Upper lobe of left lung (tissue), 6 donors: ENCODE measurements at regions not wholly inside any gene's neighbourhood (a gene's known extent, or its start where the extent isn't known, plus 50 kb on each side); places are given as distances from the start of the nearest gene placed in this dataset.

Experiments used
- ATAC-seq, 2 donors: fragments of 200-7000 bp; cut with Tn5 transposase; one replicate each; pipeline ENCODE4 v1.9.1; 2022; ENCODE audit warnings: mild to moderate bottlenecking in 2 of 2, moderate library complexity in 2 of 2; ENCODE audit not compliant: low FRiP score in 2 of 2
- DNase-seq, 2 donors: peaks; one replicate each; pipeline ENCODE4 v3.0.0-alpha.2; 2019 to 2020
- H3K27ac ChIP-seq, 4 donors: fragments of 200-600 bp; sonication (generic); one replicate each; pipeline ENCODE4 v1.5.1; 2016 to 2019
- H3K27me3 ChIP-seq, 4 donors: fragments of 200-600 bp; sonication (generic); one replicate each; pipeline ENCODE4 v1.5.1; 2017 to 2019
- H3K36me3 ChIP-seq, 4 donors: fragments of 200-600 bp; sonication (generic); one replicate each; pipeline ENCODE4 v1.5.1; 2016 to 2019
- H3K4me1 ChIP-seq, 4 donors: fragments of 200-600 bp; sonication (generic); one replicate each; pipeline ENCODE4 v1.5.1; 2018 to 2019
- H3K4me3 ChIP-seq, 4 donors: fragments of 200-600 bp; sonication (generic); one replicate each; pipeline ENCODE4 v1.5.1; 2017 to 2019; ENCODE audit warnings: mild to moderate bottlenecking in 2 of 4, moderate library complexity in 1 of 4
- H3K9me3 ChIP-seq, 4 donors: fragments of 200-600 bp; sonication (generic); one replicate each; pipeline ENCODE4 v1.5.1; 2018 to 2019
- EP300 ChIP-seq, 4 donors: sonication (generic); formaldehyde crosslinking; IDR thresholded peaks; one replicate each; pipeline ENCODE4 v1.5.1; 2017; ENCODE audit warnings: antibody characterized with exemption in 4 of 4, control low read depth in 2 of 4
- POLR2A ChIP-seq, 4 donors: fragments of 450-650 bp; IDR thresholded peaks; one replicate each; pipeline ENCODE4 v1.5.1; 2016 to 2017; ENCODE audit warnings: antibody characterized with exemption in 4 of 4, mild to moderate bottlenecking in 2 of 4
- POLR2AphosphoS5 ChIP-seq, 2 donors: sonication (generic); formaldehyde crosslinking; IDR thresholded peaks; one replicate each; pipeline ENCODE4 v1.5.1; 2017; ENCODE audit warnings: antibody characterized with exemption in 2 of 2
- WGBS, 2 donors: methylation state at CpG; one replicate each; pipeline ENCODE4 v1.1.5; 2017 to 2018; 5-methylcytosine and 5-hydroxymethylcytosine counted together
- TF ChIP-seq, protein P1 (sequence below), 6 experiments: fragments of 450-650 bp in 4 of 6; fragments of 200-600 bp in 2 of 6; sonication (generic) in 2 of 6; IDR thresholded peaks; one replicate each; pipeline ENCODE4 v1.5.1; 2016 to 2019; ENCODE audit warnings: antibody characterized with exemption in 6 of 6
- donor health status: DM: no; HTN: no; CAD: no; lungs with moderate emphysema.
- donor health status: DM: no; HTN: yes; CAD: no; lungs with severe emphysema.

DNA sequence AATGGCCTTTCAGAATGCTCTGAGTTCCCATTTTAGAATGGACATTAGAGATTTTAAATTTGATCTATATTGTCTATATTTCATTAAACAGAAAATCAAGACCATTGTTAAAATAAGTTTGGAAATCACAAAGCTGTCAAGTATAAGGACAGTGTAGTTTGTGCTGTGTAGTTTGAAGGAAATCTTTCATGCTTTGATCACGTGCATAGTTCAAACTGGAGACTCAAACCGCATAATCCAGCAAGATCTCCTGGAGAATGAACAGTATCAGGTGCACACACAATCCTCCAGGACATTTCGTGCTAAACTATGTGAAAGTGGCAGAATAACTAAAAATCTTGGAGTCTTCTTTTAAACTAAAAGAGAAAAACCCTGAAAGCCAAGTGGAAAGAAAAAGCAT is 60.8 kb upstream of the TBXT start:
- H3K9me3 ChIP-seq = no peaks in the 10 kb centered on the region
- DNase-seq (no peak), ATAC-seq (no peak)
- no peak overlapping the region for H3K27ac ChIP-seq
- no peak overlapping the region for H3K4me3 ChIP-seq
- 83 to 84% methylated on average over 3 of the region's 3 CpGs for WGBS, 2 donors
- H3K36me3 ChIP-seq = no peaks in the 10 kb centered on the region
- TF ChIP-seq POLR2A (IDR thresholded peaks at IDR 0.05) = no peak
- TF ChIP-seq EP300 (IDR thresholded peaks at IDR 0.05) = no peak
- TF ChIP-seq, protein P1, sequence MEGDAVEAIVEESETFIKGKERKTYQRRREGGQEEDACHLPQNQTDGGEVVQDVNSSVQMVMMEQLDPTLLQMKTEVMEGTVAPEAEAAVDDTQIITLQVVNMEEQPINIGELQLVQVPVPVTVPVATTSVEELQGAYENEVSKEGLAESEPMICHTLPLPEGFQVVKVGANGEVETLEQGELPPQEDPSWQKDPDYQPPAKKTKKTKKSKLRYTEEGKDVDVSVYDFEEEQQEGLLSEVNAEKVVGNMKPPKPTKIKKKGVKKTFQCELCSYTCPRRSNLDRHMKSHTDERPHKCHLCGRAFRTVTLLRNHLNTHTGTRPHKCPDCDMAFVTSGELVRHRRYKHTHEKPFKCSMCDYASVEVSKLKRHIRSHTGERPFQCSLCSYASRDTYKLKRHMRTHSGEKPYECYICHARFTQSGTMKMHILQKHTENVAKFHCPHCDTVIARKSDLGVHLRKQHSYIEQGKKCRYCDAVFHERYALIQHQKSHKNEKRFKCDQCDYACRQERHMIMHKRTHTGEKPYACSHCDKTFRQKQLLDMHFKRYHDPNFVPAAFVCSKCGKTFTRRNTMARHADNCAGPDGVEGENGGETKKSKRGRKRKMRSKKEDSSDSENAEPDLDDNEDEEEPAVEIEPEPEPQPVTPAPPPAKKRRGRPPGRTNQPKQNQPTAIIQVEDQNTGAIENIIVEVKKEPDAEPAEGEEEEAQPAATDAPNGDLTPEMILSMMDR (IDR thresholded peaks at IDR 0.05) = no peak
- TF ChIP-seq POLR2AphosphoS5 (IDR thresholded peaks at IDR 0.05) = no peak
- no peaks in the 10 kb centered on the region for H3K4me1 ChIP-seq
- no peaks in the 10 kb centered on the region for H3K27me3 ChIP-seq

GRCh38 chr6:166223079-166223478 is 55.4 kb upstream of the TBXT start:
- 31 to 44% methylated on average over 3 of the region's 3 CpGs for WGBS, 2 donors
- H3K27me3 ChIP-seq = no peaks in the 10 kb centered on the region

DNA sequence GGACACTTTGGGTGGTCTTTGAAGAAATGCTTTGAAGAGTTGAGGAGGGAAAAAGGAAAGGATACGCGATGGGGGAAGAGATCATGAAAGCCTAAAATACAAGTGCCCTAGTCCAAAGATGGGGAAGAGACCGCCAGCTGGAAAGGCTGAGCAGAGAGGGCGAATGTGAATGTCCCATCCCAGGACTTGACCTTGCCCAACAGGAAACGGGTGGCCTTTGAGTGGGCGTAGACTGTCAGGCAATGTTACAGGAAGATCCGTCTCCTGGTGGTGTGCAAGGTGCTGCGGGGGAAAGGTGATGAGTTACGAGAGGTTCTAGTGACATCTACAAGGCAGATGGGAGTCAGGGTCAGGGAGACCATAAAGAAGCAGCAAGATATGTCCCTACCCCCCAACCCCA is 55.0 kb upstream of the TBXT start:
- ATAC-seq = no peak
- no peaks in the 10 kb centered on the region for H3K36me3 ChIP-seq
- H3K9me3 ChIP-seq = no peaks in the 10 kb centered on the region
- no peak overlapping the region for H3K4me3 ChIP-seq
- no peaks in the 10 kb centered on the region for H3K4me1 ChIP-seq
- 57 to 69% methylated on average over 9 of the region's 9 CpGs for WGBS, 2 donors
- no peak for DNase-seq
- H3K27ac ChIP-seq = no peak overlapping the region
- no peaks in the 10 kb centered on the region for H3K27me3 ChIP-seq
- TF ChIP-seq, protein P1 (IDR thresholded peaks at IDR 0.05) = no peak
- no peak for TF ChIP-seq POLR2AphosphoS5 (IDR thresholded peaks at IDR 0.05)
- no peak for TF ChIP-seq POLR2A (IDR thresholded peaks at IDR 0.05)
- TF ChIP-seq EP300 (IDR thresholded peaks at IDR 0.05) = no peak

More at GRCh38 chr6:166223079-166223478, 55.4 kb upstream of the TBXT start:
- TF ChIP-seq, protein P1 (IDR thresholded peaks at IDR 0.05) = no peak
- TF ChIP-seq POLR2AphosphoS5 (IDR thresholded peaks at IDR 0.05) (no peak), POLR2A (IDR thresholded peaks at IDR 0.05) (no peak), EP300 (IDR thresholded peaks at IDR 0.05) (no peak)
- DNase-seq (no peak), ATAC-seq (no peak)
- H3K36me3 ChIP-seq = no peaks in the 10 kb centered on the region
- no peaks in the 10 kb centered on the region for H3K4me1 ChIP-seq
- H3K9me3 ChIP-seq = no peaks in the 10 kb centered on the region
- no peak overlapping the region for H3K27ac ChIP-seq
- H3K4me3 ChIP-seq = no peak overlapping the region

GRCh38 chr6:166221636-166222035 is 54.0 kb upstream of the TBXT start:
- TF ChIP-seq, protein P1 (IDR thresholded peaks at IDR 0.05) = no peak
- TF ChIP-seq POLR2AphosphoS5 (IDR thresholded peaks at IDR 0.05) (no peak), EP300 (IDR thresholded peaks at IDR 0.05) (no peak), POLR2A (IDR thresholded peaks at IDR 0.05) (no peak)
- H3K4me1 ChIP-seq = no peaks in the 10 kb centered on the region
- WGBS, 2 donors = 65 to 73% methylated on average over 9 to 12 of the region's 12 CpGs
- H3K4me3 ChIP-seq = no peak overlapping the region
- H3K27ac ChIP-seq = no peak overlapping the region
- DNase-seq (no peak), ATAC-seq (no peak)
- H3K36me3 ChIP-seq = no peaks in the 10 kb centered on the region
- no peaks in the 10 kb centered on the region for H3K9me3 ChIP-seq
- no peaks in the 10 kb centered on the region for H3K27me3 ChIP-seq

- Histone ChIP-seq H3K9me3 (no peaks in the 10 kb centered on the region), H3K27me3 (no peaks in the 10 kb centered on the region), H3K4me3 (no peak overlapping the region), H3K27ac (no peak overlapping the region), H3K36me3 (no peaks in the 10 kb centered on the region), H3K4me1 (no peaks in the 10 kb centered on the region)
- DNase-seq (no peak), ATAC-seq (no peak)
- TF ChIP-seq, protein P1 (IDR thresholded peaks at IDR 0.05) = no peak
- WGBS, 2 donors = 89 to 91% methylated on average over 11 of the region's 11 CpGs
Measured at GRCh38 chr6:166221040-166221439, 53.4 kb upstream of the TBXT start.
